ENCODE measurements at regions not wholly inside any gene's neighbourhood (a gene's known extent, or its start where the extent isn't known, plus 50 kb on each side); places are given as distances from the start of the nearest gene placed in this dataset.

GRCh38 chr4:111494471-111494870, 650.8 kb upstream of the FAM241A start:
- no peak for TF ChIP-seq CTCF (conservative IDR thresholded peaks at IDR 0.05; ENCODE audit: control insufficient read depth, insufficient read depth, low read depth, low read length)
- H3K4me3 ChIP-seq (ENCODE audit: control insufficient read depth, low read depth, low read length), result no peak overlapping the region
- no peak for DNase-seq (ENCODE audit: low read depth)

- DNase-seq (ENCODE audit: low read depth), result no peak
- H3K4me3 ChIP-seq (ENCODE audit: control insufficient read depth, low read depth, low read length), result no peak overlapping the region
- TF ChIP-seq CTCF (conservative IDR thresholded peaks at IDR 0.05; ENCODE audit: control insufficient read depth, insufficient read depth, low read depth, low read length), result no peak
Observed at GRCh38 chr4:111494971-111495370, 650.3 kb upstream of the FAM241A start.

DNA sequence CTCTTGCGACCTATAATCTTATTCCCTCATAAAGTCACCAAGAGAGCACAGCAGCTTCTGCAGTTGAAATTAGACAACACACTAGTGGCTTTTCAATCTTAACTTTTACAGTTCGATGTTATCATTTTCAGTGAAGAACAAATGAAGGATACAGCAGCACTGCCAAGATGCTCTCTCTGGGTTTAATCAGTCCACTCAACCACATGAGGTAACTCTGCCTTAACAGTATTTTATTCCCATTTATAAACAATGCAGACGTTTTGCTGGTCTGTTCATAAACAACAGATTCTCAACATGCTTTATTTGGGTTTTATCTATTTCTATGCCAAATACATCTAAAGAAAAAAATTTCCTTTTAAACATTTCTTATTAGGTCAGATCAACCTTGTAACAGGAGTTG, 646.0 kb upstream of the FAM241A start:
- DNase-seq (ENCODE audit: low read depth), result no peak
- H3K4me3 ChIP-seq (ENCODE audit: control insufficient read depth, low read depth, low read length), result no peak overlapping the region
- TF ChIP-seq CTCF (conservative IDR thresholded peaks at IDR 0.05; ENCODE audit: control insufficient read depth, insufficient read depth, low read depth, low read length), result no peak

DNA sequence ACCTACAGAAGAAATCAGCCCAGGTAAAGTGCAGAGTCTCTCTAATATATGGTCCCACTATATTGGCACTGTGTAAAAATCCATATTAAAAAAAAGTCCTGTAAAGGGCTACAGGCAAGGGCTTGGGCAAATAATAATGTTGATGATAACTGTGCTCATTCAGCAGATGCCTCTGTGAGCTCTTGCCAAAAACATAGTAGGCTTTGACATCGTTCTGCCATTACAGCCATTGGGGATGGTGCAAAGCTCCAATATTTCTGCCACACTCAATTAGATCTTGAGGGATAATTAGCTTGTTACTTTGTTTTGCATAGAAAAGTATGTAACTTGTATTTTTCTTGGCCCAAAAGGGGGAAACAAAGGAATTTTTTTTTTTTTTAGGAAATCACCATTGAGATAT, 645.5 kb upstream of the FAM241A start:
- no peak for DNase-seq (ENCODE audit: low read depth)
- H3K4me3 ChIP-seq (ENCODE audit: control insufficient read depth, low read depth, low read length), result no peak overlapping the region
- TF ChIP-seq CTCF (conservative IDR thresholded peaks at IDR 0.05; ENCODE audit: control insufficient read depth, insufficient read depth, low read depth, low read length), result no peak

GRCh38 chr4:111500858-111501257, 644.4 kb upstream of the FAM241A start:
- no peak overlapping the region for H3K4me3 ChIP-seq (ENCODE audit: control insufficient read depth, low read depth, low read length)
- no peak for TF ChIP-seq CTCF (conservative IDR thresholded peaks at IDR 0.05; ENCODE audit: control insufficient read depth, insufficient read depth, low read depth, low read length)
- DNase-seq (ENCODE audit: low read depth), result no peak

GRCh38 chr4:111501946-111502345, 643.3 kb upstream of the FAM241A start:
- TF ChIP-seq CTCF (conservative IDR thresholded peaks at IDR 0.05; ENCODE audit: control insufficient read depth, insufficient read depth, low read depth, low read length), result no peak
- no peak overlapping the region for H3K4me3 ChIP-seq (ENCODE audit: control insufficient read depth, low read depth, low read length)
- DNase-seq (ENCODE audit: low read depth), result peak; percentile 42

- no peak for TF ChIP-seq CTCF (conservative IDR thresholded peaks at IDR 0.05; ENCODE audit: control insufficient read depth, insufficient read depth, low read depth, low read length)
- H3K4me3 ChIP-seq (ENCODE audit: control insufficient read depth, low read depth, low read length), result no peak overlapping the region
- no peak for DNase-seq (ENCODE audit: low read depth)
Observed at GRCh38 chr4:111502626-111503025, 642.6 kb upstream of the FAM241A start.

Measured in fibroblast of mammary gland (primary cell).